ENCODE measurements at regions not wholly inside any gene's neighbourhood (a gene's known extent, or its start where the extent isn't known, plus 50 kb on each side); places are given as distances from the start of the nearest gene placed in this dataset.
"Not testable (repeated sequence)": the region's sequence is repeated elsewhere in the genome, so short reads cannot be mapped to it uniquely, and the experiment has no call there.

DNA sequence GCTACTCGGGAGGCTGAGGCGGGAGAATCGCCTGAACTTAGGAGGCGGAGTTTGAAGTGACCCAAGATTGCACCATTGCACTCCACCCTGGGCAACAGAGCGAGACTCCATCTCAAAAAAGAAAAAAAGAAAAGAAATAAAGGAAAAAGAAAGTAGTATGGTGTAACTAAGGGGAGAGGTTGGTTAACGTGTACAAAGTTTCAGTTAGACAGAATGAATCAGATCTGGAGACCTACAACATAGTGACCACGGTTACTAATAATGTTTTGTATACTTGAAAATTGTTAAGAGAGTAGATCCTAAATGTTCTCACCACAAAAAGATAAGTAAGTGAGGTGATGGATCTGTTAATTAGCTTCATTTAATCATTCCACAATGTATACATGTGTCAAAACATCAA, 1208.8 kb downstream of the VRK1 start:
- H3K4me3 ChIP-seq (ENCODE audit: low read depth, low read length) = no peak overlapping the region

DNA sequence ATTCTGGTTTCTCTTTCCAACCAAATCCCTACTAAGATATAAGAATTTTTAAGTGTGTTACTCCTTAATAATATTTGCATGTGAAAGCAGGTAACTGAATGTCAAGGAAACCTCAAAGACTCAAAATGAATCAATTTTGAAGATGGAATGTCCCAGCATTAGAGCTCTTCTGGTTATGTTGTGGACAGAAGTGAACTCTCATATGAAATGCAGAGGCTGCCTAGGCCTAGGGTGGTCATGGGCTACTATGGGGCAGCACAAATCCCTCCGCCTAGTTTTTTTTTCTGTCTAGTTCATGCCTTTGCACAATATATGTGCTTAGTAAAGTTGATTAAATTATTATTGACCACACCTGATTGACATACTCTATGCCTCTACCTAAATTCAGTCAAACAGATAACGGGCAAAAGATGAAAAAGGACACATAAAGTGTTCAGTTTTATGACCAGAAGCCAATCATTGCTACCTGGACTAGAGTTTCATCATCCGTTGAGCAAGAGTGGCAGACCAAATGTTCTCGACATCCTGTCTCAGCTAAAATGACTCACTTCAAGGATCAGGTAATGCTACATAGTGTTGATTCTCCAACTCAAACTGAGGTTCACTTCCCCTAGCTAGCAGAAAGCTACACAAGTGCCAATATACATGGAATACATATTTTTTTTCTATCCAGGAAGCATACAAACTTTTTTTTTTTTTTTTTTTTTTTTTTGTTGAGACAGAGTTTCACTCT, 1211.4 kb downstream of the VRK1 start:
- H3K4me3 ChIP-seq (ENCODE audit: low read depth, low read length) = no peak overlapping the region
- DNase-seq (ENCODE audit: low read depth) = no peak
- TF ChIP-seq, protein P1, sequence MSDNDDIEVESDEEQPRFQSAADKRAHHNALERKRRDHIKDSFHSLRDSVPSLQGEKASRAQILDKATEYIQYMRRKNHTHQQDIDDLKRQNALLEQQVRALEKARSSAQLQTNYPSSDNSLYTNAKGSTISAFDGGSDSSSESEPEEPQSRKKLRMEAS (IDR thresholded peaks at IDR 0.05; ENCODE audit: low read depth, low read length) = no peak
- no peak for TF ChIP-seq MYC (IDR thresholded peaks at IDR 0.05; ENCODE audit: low read depth, low read length)
- TF ChIP-seq POLR2A (IDR thresholded peaks at IDR 0.05; ENCODE audit: extremely low read depth, insufficient read length) = no peak
- TF ChIP-seq, protein P2, sequence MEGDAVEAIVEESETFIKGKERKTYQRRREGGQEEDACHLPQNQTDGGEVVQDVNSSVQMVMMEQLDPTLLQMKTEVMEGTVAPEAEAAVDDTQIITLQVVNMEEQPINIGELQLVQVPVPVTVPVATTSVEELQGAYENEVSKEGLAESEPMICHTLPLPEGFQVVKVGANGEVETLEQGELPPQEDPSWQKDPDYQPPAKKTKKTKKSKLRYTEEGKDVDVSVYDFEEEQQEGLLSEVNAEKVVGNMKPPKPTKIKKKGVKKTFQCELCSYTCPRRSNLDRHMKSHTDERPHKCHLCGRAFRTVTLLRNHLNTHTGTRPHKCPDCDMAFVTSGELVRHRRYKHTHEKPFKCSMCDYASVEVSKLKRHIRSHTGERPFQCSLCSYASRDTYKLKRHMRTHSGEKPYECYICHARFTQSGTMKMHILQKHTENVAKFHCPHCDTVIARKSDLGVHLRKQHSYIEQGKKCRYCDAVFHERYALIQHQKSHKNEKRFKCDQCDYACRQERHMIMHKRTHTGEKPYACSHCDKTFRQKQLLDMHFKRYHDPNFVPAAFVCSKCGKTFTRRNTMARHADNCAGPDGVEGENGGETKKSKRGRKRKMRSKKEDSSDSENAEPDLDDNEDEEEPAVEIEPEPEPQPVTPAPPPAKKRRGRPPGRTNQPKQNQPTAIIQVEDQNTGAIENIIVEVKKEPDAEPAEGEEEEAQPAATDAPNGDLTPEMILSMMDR (IDR thresholded peaks at IDR 0.05; ENCODE audit: low read depth, low read length) = no peak

More for the DNA sequence above, 1208.8 kb downstream of the VRK1 start:
- no peak for TF ChIP-seq POLR2A (IDR thresholded peaks at IDR 0.05; ENCODE audit: extremely low read depth, insufficient read length)
- TF ChIP-seq, protein P1 (IDR thresholded peaks at IDR 0.05; ENCODE audit: low read depth, low read length) = no peak
- TF ChIP-seq MYC (IDR thresholded peaks at IDR 0.05; ENCODE audit: low read depth, low read length) = no peak
- TF ChIP-seq, protein P2 (IDR thresholded peaks at IDR 0.05; ENCODE audit: low read depth, low read length) = no peak
- DNase-seq (ENCODE audit: low read depth) = no peak

DNA sequence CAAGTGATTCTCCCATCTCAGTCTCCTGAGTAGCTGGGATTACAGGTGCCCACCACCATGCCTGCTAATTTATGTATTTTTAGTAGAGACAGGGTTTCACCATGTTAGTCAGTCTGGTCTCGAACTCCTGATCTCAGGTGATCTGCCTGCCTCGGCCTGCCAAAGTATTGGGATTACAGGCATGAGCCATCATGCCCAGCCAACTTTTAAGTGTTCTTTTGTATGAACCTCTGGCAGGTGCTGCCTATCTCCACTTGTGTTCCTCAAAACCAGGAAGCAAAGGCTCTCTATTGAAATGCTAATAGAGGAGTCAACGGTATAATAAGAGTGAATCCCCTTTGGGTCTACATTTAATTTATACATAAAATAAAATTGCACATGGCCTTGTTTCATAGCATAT, 1212.0 kb downstream of the VRK1 start:
- DNase-seq (ENCODE audit: low read depth); H3K4me3 ChIP-seq (ENCODE audit: low read depth, low read length): not testable (repeated sequence)

DNA sequence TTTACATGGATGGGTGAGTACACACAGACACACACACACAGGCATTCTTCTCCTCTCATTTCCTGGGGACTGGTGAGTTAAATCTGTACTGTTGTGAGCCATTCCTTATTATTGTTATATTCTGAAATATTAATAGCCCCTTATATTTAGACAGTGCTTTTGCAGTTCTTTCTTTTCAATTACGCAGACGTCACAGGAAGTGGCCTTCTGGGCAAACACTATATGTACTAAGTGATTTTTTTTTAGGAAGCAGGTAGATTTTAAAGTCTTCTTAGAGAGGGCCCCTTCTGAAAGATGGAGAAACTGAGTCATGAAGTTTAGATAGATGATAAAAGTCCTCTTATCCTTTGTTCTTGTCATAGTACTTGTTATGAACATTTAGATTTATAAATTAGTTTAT, 1213.6 kb downstream of the VRK1 start:
- H3K4me3 ChIP-seq (ENCODE audit: low read depth, low read length) = no peak overlapping the region
- no peak for DNase-seq (ENCODE audit: low read depth)
- TF ChIP-seq, protein P1 (IDR thresholded peaks at IDR 0.05; ENCODE audit: low read depth, low read length) = no peak
- TF ChIP-seq POLR2A (IDR thresholded peaks at IDR 0.05; ENCODE audit: extremely low read depth, insufficient read length) (no peak), MYC (IDR thresholded peaks at IDR 0.05; ENCODE audit: low read depth, low read length) (no peak)
- TF ChIP-seq, protein P2 (IDR thresholded peaks at IDR 0.05; ENCODE audit: low read depth, low read length) = no peak

DNA sequence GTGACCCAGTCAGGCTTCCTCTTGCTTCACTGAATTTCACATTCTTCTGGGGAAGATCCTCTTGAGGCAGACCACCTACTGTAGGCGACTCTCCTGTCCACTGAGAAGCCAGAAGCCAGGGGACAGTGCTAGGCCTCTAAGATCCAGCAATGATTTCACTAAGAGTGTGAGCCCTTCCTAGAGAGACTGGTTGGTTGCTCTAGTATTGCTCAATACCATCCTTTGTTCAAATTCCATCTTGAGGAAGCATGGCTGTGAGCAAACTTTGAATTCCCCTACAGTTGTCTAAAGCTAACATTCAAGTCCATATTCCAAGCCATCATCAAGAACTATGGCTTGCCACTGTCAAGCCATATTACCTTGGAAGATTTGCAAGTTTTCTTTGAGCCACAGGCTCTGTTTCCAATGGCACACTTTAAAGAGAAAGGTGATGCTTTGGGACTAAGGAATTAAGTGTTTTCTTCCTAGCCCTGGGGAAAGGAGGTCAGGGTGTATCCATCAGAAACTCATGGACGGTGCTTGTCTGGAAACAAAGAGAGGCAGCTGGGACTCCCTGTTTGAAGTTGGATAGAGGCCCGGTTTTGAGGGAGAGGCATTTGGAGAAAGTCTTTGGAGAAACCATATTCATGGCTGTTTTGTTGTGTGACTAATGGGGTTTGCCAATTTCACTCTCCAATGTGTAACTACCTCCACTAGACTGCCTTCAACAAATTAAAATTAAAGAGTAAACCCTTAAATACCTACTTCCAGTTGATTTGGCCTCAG, 1217.9 kb downstream of the VRK1 start:
- DNase-seq (ENCODE audit: low read depth) = no peak
- H3K4me3 ChIP-seq (ENCODE audit: low read depth, low read length) = no peak overlapping the region
- no peak for TF ChIP-seq MYC (IDR thresholded peaks at IDR 0.05; ENCODE audit: low read depth, low read length)
- TF ChIP-seq POLR2A (IDR thresholded peaks at IDR 0.05; ENCODE audit: extremely low read depth, insufficient read length) = no peak
- TF ChIP-seq, protein P1 (IDR thresholded peaks at IDR 0.05; ENCODE audit: low read depth, low read length) = no peak
- TF ChIP-seq, protein P2 (IDR thresholded peaks at IDR 0.05; ENCODE audit: low read depth, low read length) = no peak

DNA sequence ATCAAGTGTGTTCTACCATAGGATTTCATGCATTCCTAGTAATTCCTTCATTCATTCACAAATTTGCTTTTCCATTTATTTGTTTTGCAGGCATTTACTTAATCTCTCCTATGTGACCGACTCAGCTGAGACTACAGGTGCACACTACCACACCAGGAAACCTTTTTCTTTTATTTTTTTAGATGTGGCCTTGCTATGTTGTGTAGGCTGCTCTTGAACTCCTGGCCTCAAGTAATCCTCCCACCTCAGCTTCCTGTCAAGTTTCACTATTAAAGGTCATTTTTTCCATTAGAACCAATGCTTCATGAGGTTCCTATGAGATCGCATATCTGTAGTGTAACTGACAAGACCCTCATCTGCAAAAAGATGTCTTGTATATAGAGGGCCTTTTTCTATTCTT, 1218.7 kb downstream of the VRK1 start:
- DNase-seq (ENCODE audit: low read depth) = no peak
- TF ChIP-seq MYC (IDR thresholded peaks at IDR 0.05; ENCODE audit: low read depth, low read length) (no peak), POLR2A (IDR thresholded peaks at IDR 0.05; ENCODE audit: extremely low read depth, insufficient read length) (no peak)
- TF ChIP-seq, protein P1 (IDR thresholded peaks at IDR 0.05; ENCODE audit: low read depth, low read length) = no peak
- TF ChIP-seq, protein P2 (IDR thresholded peaks at IDR 0.05; ENCODE audit: low read depth, low read length) = no peak
- H3K4me3 ChIP-seq (ENCODE audit: low read depth, low read length) = no peak overlapping the region

Measured in NB4 (cell line).